GM12878 (cell line): ENCODE measurements at regions not wholly inside any gene's neighbourhood (a gene's known extent, or its start where the extent isn't known, plus 50 kb on each side); places are given as distances from the start of the nearest gene placed in this dataset.

ENCODE experiments used
- EGR1 ChIP-seq, 2 experiments: IDR thresholded peaks; 1 replicate in 1 of 2; 2 replicates in 1 of 2; pipeline ENCODE4 v1.6.1; 2011 to 2012; ENCODE audit warnings: low read depth in 2 of 2, low read length in 2 of 2, borderline replicate concordance in 1 of 2, mild to moderate bottlenecking in 1 of 2, moderate library complexity in 1 of 2
- ETV6 ChIP-seq, 2 experiments: fragments of 450-650 bp in 1 of 2; IDR thresholded peaks in 1 of 2; conservative IDR thresholded peaks in 1 of 2; 2 replicates each; pipeline ENCODE4 v1.6.1; 2014; ENCODE audit warnings: antibody characterized with exemption in 1 of 2, borderline replicate concordance in 1 of 2, low read depth in 1 of 2, mild to moderate bottlenecking in 1 of 2, moderate library complexity in 1 of 2
- FOS ChIP-seq: IDR thresholded peaks from 3 replicates; pipeline ENCODE4 v1.6.1; 2011; ENCODE audit warnings: borderline replicate concordance; ENCODE audit not compliant: insufficient read length; ENCODE audit errors: extremely low read depth
- MYC ChIP-seq: IDR thresholded peaks from 2 replicates; pipeline ENCODE4 v1.6.1; 2011; ENCODE audit warnings: mild to moderate bottlenecking, low read length, moderate library complexity, inconsistent platforms; ENCODE audit not compliant: insufficient read depth, insufficient replicate concordance, insufficient read length, severe bottlenecking
- RB1 ChIP-seq: fragments of 450-650 bp; formaldehyde crosslinking; IDR thresholded peaks from 2 replicates; pipeline ENCODE4 v1.6.1; 2017; ENCODE audit warnings: mild to moderate bottlenecking, borderline replicate concordance
- SUPT20H ChIP-seq: IDR thresholded peaks from 2 replicates; pipeline ENCODE4 v1.6.1; 2011; ENCODE audit warnings: low read depth, mild to moderate bottlenecking, low read length, moderate library complexity, borderline replicate concordance; ENCODE audit not compliant: control insufficient read depth
- TF ChIP-seq, protein P1 (sequence below): fragments of 450-650 bp; IDR thresholded peaks from 2 replicates; pipeline ENCODE4 v1.6.1; 2016; ENCODE audit warnings: mild to moderate bottlenecking, moderate library complexity, borderline replicate concordance
- TF ChIP-seq, protein P2 (sequence below): fragments of 450-650 bp; conservative IDR thresholded peaks from 2 replicates; pipeline ENCODE4 v1.6.1; 2017; ENCODE audit warnings: mild to moderate bottlenecking, moderate library complexity
- TF ChIP-seq, protein P3 (sequence below): fragments of 450-650 bp; formaldehyde crosslinking; IDR thresholded peaks from 2 replicates; pipeline ENCODE4 v1.4.0; 2020; ENCODE audit warnings: mild to moderate bottlenecking, moderate library complexity
- TF ChIP-seq, protein P4 (sequence below): IDR thresholded peaks from 2 replicates; pipeline ENCODE4 v1.6.1; 2011; ENCODE audit warnings: low read depth, low read length, improper control_type of control experiment, borderline replicate concordance

DNA sequence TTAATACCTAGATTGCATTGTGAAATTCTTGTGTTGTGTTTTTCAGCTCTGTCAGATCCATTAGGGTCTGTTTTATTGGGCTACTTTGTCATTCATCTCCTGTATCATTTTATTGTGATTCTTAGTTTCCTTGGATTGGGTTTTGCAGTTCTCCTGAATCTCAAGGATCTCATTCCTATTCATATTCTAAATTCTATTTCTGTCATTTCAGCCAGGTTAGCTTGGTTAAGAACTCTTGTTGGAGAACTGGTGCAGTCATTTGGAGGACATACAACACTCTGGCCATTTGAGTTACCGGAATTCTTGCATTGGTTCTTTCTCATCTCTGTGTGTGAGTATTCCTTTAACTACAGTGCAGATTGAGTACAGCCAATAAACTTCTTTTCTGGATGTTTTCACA, 159.6 kb downstream of the FAM78B start (continued):
- TF ChIP-seq, protein P1, sequence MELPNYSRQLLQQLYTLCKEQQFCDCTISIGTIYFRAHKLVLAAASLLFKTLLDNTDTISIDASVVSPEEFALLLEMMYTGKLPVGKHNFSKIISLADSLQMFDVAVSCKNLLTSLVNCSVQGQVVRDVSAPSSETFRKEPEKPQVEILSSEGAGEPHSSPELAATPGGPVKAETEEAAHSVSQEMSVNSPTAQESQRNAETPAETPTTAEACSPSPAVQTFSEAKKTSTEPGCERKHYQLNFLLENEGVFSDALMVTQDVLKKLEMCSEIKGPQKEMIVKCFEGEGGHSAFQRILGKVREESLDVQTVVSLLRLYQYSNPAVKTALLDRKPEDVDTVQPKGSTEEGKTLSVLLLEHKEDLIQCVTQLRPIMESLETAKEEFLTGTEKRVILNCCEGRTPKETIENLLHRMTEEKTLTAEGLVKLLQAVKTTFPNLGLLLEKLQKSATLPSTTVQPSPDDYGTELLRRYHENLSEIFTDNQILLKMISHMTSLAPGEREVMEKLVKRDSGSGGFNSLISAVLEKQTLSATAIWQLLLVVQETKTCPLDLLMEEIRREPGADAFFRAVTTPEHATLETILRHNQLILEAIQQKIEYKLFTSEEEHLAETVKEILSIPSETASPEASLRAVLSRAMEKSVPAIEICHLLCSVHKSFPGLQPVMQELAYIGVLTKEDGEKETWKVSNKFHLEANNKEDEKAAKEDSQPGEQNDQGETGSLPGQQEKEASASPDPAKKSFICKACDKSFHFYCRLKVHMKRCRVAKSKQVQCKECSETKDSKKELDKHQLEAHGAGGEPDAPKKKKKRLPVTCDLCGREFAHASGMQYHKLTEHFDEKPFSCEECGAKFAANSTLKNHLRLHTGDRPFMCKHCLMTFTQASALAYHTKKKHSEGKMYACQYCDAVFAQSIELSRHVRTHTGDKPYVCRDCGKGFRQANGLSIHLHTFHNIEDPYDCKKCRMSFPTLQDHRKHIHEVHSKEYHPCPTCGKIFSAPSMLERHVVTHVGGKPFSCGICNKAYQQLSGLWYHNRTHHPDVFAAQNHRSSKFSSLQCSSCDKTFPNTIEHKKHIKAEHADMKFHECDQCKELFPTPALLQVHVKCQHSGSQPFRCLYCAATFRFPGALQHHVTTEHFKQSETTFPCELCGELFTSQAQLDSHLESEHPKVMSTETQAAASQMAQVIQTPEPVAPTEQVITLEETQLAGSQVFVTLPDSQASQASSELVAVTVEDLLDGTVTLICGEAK, result no peak
- TF ChIP-seq MYC (no peak), EGR1 (IDR thresholded peaks at IDR 0.05; ENCODE audit: borderline replicate concordance in 1 of 2, low read depth in 2 of 2, low read length in 2 of 2) (no peak), RB1 (no peak), FOS (no peak), SUPT20H (no peak), ETV6 (conservative IDR thresholded peaks at IDR 0.05 in 1 of 2, IDR thresholded peaks at IDR 0.05 in 1 of 2; ENCODE audit: borderline replicate concordance in 1 of 2, low read depth in 1 of 2) (no peak)
- TF ChIP-seq, protein P2, sequence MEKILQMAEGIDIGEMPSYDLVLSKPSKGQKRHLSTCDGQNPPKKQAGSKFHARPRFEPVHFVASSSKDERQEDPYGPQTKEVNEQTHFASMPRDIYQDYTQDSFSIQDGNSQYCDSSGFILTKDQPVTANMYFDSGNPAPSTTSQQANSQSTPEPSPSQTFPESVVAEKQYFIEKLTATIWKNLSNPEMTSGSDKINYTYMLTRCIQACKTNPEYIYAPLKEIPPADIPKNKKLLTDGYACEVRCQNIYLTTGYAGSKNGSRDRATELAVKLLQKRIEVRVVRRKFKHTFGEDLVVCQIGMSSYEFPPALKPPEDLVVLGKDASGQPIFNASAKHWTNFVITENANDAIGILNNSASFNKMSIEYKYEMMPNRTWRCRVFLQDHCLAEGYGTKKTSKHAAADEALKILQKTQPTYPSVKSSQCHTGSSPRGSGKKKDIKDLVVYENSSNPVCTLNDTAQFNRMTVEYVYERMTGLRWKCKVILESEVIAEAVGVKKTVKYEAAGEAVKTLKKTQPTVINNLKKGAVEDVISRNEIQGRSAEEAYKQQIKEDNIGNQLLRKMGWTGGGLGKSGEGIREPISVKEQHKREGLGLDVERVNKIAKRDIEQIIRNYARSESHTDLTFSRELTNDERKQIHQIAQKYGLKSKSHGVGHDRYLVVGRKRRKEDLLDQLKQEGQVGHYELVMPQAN, result no peak
- TF ChIP-seq, protein P3, sequence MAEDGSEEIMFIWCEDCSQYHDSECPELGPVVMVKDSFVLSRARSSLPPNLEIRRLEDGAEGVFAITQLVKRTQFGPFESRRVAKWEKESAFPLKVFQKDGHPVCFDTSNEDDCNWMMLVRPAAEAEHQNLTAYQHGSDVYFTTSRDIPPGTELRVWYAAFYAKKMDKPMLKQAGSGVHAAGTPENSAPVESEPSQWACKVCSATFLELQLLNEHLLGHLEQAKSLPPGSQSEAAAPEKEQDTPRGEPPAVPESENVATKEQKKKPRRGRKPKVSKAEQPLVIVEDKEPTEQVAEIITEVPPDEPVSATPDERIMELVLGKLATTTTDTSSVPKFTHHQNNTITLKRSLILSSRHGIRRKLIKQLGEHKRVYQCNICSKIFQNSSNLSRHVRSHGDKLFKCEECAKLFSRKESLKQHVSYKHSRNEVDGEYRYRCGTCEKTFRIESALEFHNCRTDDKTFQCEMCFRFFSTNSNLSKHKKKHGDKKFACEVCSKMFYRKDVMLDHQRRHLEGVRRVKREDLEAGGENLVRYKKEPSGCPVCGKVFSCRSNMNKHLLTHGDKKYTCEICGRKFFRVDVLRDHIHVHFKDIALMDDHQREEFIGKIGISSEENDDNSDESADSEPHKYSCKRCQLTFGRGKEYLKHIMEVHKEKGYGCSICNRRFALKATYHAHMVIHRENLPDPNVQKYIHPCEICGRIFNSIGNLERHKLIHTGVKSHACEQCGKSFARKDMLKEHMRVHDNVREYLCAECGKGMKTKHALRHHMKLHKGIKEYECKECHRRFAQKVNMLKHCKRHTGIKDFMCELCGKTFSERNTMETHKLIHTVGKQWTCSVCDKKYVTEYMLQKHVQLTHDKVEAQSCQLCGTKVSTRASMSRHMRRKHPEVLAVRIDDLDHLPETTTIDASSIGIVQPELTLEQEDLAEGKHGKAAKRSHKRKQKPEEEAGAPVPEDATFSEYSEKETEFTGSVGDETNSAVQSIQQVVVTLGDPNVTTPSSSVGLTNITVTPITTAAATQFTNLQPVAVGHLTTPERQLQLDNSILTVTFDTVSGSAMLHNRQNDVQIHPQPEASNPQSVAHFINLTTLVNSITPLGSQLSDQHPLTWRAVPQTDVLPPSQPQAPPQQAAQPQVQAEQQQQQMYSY (CRISPR knock-in tag), result no peak
- TF ChIP-seq, protein P4, sequence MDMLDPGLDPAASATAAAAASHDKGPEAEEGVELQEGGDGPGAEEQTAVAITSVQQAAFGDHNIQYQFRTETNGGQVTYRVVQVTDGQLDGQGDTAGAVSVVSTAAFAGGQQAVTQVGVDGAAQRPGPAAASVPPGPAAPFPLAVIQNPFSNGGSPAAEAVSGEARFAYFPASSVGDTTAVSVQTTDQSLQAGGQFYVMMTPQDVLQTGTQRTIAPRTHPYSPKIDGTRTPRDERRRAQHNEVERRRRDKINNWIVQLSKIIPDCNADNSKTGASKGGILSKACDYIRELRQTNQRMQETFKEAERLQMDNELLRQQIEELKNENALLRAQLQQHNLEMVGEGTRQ, result no peak
